Cardiac muscle cell (in vitro differentiated cells and primary cell): ENCODE measurements at regions not wholly inside any gene's neighbourhood (a gene's known extent, or its start where the extent isn't known, plus 50 kb on each side); places are given as distances from the start of the nearest gene placed in this dataset.
A peak's percentile ranks its signal among the peaks of the same experiment; 100 is the strongest.

ENCODE experiments used
- DNase-seq, 2 donors: peaks; one replicate each; pipeline versions ENCODE4 v3.0.0 to v3.0.0-alpha.2; 2010 to 2017; ENCODE audit warnings: low read depth in 1 of 2, low spot score in 1 of 2
- H3K27ac ChIP-seq: fragments of 200-600 bp; sonication (generic); 2 replicates; pipeline ENCODE4 v1.5.1; 2016
- H3K27me3 ChIP-seq: fragments of 200-600 bp; sonication (generic); 2 replicates; pipeline ENCODE4 v1.6.0; 2016; ENCODE audit warnings: control low read depth
- H3K36me3 ChIP-seq: fragments of 200-600 bp; sonication (generic); 2 replicates; pipeline ENCODE4 v1.5.1; 2016; ENCODE audit warnings: control low read depth
- H3K4me1 ChIP-seq: fragments of 200-600 bp; sonication (generic); 2 replicates; pipeline ENCODE4 v1.8.1; 2017; ENCODE audit warnings: low read depth, mild to moderate bottlenecking, mixed run types
- H3K4me3 ChIP-seq: fragments of 200-600 bp; sonication (generic); 2 replicates; pipeline ENCODE4 v1.5.1; 2016; ENCODE audit warnings: mild to moderate bottlenecking
- H3K9me3 ChIP-seq: fragments of 200-600 bp; sonication (generic); 2 replicates; pipeline ENCODE4 v1.5.1; 2017; ENCODE audit warnings: low read depth, mild to moderate bottlenecking, control low read depth
- CTCF ChIP-seq: IDR thresholded peaks from 2 replicates; pipeline ENCODE4 v1.5.1; 2012; ENCODE audit warnings: low read depth, mild to moderate bottlenecking, low read length

GRCh38 chr2:144239306-144239705, 280.6 kb downstream of the ZEB2 start:
- Histone ChIP-seq H3K4me3 (no peak overlapping the region), H3K4me1 (no peaks in the 10 kb centered on the region), H3K27me3 (no peaks in the 10 kb centered on the region), H3K27ac (no peak overlapping the region), H3K36me3 (no peaks in the 10 kb centered on the region), H3K9me3 (no peaks in the 10 kb centered on the region)
- DNase-seq = no peak
- TF ChIP-seq CTCF = no peak

GRCh38 chr2:144237830-144238627, 281.9 kb downstream of the ZEB2 start:
- Histone ChIP-seq H3K27me3 (no peaks in the 10 kb centered on the region), H3K4me1 (no peaks in the 10 kb centered on the region), H3K36me3 (no peaks in the 10 kb centered on the region), H3K9me3 (no peaks in the 10 kb centered on the region), H3K4me3 (no peak overlapping the region), H3K27ac (no peak overlapping the region)
- TF ChIP-seq CTCF = no peak
- peak in 1 of 2 donors; percentile 3 for DNase-seq

GRCh38 chr2:144237108-144237507, 282.8 kb downstream of the ZEB2 start:
- H3K36me3 ChIP-seq = no peaks in the 10 kb centered on the region
- no peak for TF ChIP-seq CTCF

GRCh38 chr2:144235050-144235449, 284.9 kb downstream of the ZEB2 start:
- DNase-seq = no peak
- Histone ChIP-seq H3K4me3 (no peak overlapping the region), H3K4me1 (no peaks in the 10 kb centered on the region), H3K27ac (no peak overlapping the region), H3K9me3 (no peaks in the 10 kb centered on the region), H3K27me3 (no peaks in the 10 kb centered on the region), H3K36me3 (no peaks in the 10 kb centered on the region)
- TF ChIP-seq CTCF = no peak

More at GRCh38 chr2:144237108-144237507, 282.8 kb downstream of the ZEB2 start:
- no peak overlapping the region for H3K4me3 ChIP-seq
- no peaks in the 10 kb centered on the region for H3K9me3 ChIP-seq
- DNase-seq = no peak
- no peaks in the 10 kb centered on the region for H3K4me1 ChIP-seq
- H3K27ac ChIP-seq = no peak overlapping the region
- no peaks in the 10 kb centered on the region for H3K27me3 ChIP-seq

GRCh38 chr2:144234542-144234871, 285.4 kb downstream of the ZEB2 start:
- peak in 1 of 2 donors; percentile 21 for DNase-seq
- Histone ChIP-seq H3K27me3 (no peaks in the 10 kb centered on the region), H3K4me3 (no peak overlapping the region), H3K27ac (no peak overlapping the region), H3K4me1 (no peaks in the 10 kb centered on the region), H3K9me3 (no peaks in the 10 kb centered on the region), H3K36me3 (no peaks in the 10 kb centered on the region)
- no peak for TF ChIP-seq CTCF
